Neural cell (in vitro differentiated cells): ENCODE measurements at regions not wholly inside any gene's neighbourhood (a gene's known extent, or its start where the extent isn't known, plus 50 kb on each side); places are given as distances from the start of the nearest gene placed in this dataset.

Experiments
- H2AFZ ChIP-seq: fragments of 200-600, 300-800 bp; sonication (generic), shearing (Covaris generic); 2 replicates; pipeline ENCODE4 v1.6.0; 2014; ENCODE audit warnings: low read depth, mild to moderate bottlenecking, antibody characterized with exemption, low read length, moderate library complexity
- H3F3A ChIP-seq: fragments of 200-600 bp; shearing (Covaris generic); 2 replicates; pipeline ENCODE4 v1.6.1; 2016; ENCODE audit warnings: mild to moderate bottlenecking, moderate library complexity, mixed read lengths, antibody characterized with exemption, low read length; ENCODE audit not compliant: insufficient read depth, poor library complexity, severe bottlenecking
- H3K27ac ChIP-seq: fragments of 200-600, 300-800 bp; sonication (generic), shearing (Covaris generic); 2 replicates; pipeline ENCODE4 v1.5.1; 2014; ENCODE audit warnings: mild to moderate bottlenecking, low read length, moderate library complexity
- H3K27me3 ChIP-seq: fragments of 300-800, 200-600 bp; sonication (generic), shearing (Covaris generic); 2 replicates; pipeline ENCODE4 v1.6.0; 2014; ENCODE audit warnings: mild to moderate bottlenecking, low read depth, low read length, moderate library complexity; ENCODE audit not compliant: insufficient read depth
- H3K36me3 ChIP-seq: fragments of 300-800, 200-600 bp; sonication (generic), shearing (Covaris generic); 2 replicates; pipeline ENCODE4 v1.5.1; 2014; ENCODE audit warnings: mild to moderate bottlenecking, antibody characterized with exemption, low read length, moderate library complexity; ENCODE audit not compliant: insufficient read depth
- H3K4me2 ChIP-seq: fragments of 300-800, 200-600 bp; sonication (generic), shearing (Covaris generic); 2 replicates; pipeline ENCODE4 v1.6.0; 2014; ENCODE audit warnings: mild to moderate bottlenecking, low read length
- H3K4me3 ChIP-seq: fragments of 300-800, 200-600 bp; sonication (generic), shearing (Covaris generic); 2 replicates; pipeline ENCODE4 v1.5.1; 2014; ENCODE audit warnings: mild to moderate bottlenecking, low read length, moderate library complexity
- H3K79me2 ChIP-seq: fragments of 200-600 bp; shearing (Covaris generic); replicated peaks from 2 replicates; pipeline ENCODE4 v1.6.0; 2014; ENCODE audit warnings: mild to moderate bottlenecking, low read length, moderate library complexity; ENCODE audit not compliant: insufficient read depth
- H3K9ac ChIP-seq: fragments of 300-800, 200-600 bp; sonication (generic), shearing (Covaris generic); 2 replicates; pipeline ENCODE4 v1.6.1; 2016; ENCODE audit warnings: mild to moderate bottlenecking, low read length, mixed read lengths
- H3K9me2 ChIP-seq: fragments of 200-600 bp; shearing (Covaris generic); 2 replicates; pipeline ENCODE4 v1.6.1; 2016; ENCODE audit warnings: mild to moderate bottlenecking, low read length, mixed read lengths; ENCODE audit not compliant: insufficient read depth
- H3K9me3 ChIP-seq: fragments of 200-600, 300-800 bp; sonication (generic), shearing (Covaris generic); 2 replicates; pipeline ENCODE4 v1.6.1; 2016; ENCODE audit warnings: mild to moderate bottlenecking, mixed run types, low read length, moderate library complexity, mixed read lengths
- H4K20me1 ChIP-seq: fragments of 200-600 bp; shearing (Covaris generic); 2 replicates; pipeline ENCODE4 v1.6.1; 2016; ENCODE audit warnings: mild to moderate bottlenecking, mixed run types; ENCODE audit not compliant: insufficient read depth
- CTCF ChIP-seq: fragments of 450-650 bp; IDR thresholded peaks from 2 replicates; pipeline ENCODE4 v1.5.1; 2014; ENCODE audit warnings: antibody characterized with exemption, mild to moderate bottlenecking, moderate library complexity; ENCODE audit not compliant: poor library complexity, severe bottlenecking
- EP300 ChIP-seq: fragments of 450-650 bp; conservative IDR thresholded peaks from 2 replicates; pipeline ENCODE4 v1.6.1; 2014; ENCODE audit warnings: antibody characterized with exemption, mild to moderate bottlenecking, moderate library complexity; ENCODE audit not compliant: poor library complexity, severe bottlenecking
- EZH2 ChIP-seq: fragments of 200-600, 300-800 bp; shearing (Covaris generic), sonication (generic); IDR thresholded peaks from 2 replicates; pipeline ENCODE4 v1.6.1; 2014; ENCODE audit warnings: antibody characterized with exemption, low read length, borderline replicate concordance, mild to moderate bottlenecking; ENCODE audit not compliant: insufficient read depth, poor library complexity, severe bottlenecking
- MXI1 ChIP-seq: fragments of 450-650 bp; conservative IDR thresholded peaks from 2 replicates; pipeline ENCODE4 v1.6.1; 2014; ENCODE audit warnings: antibody characterized with exemption, mild to moderate bottlenecking; ENCODE audit not compliant: poor library complexity, severe bottlenecking
- POLR2AphosphoS5 ChIP-seq: IDR thresholded peaks from 2 replicates; pipeline ENCODE4 v1.6.1; 2012
- RAD21 ChIP-seq: fragments of 450-650 bp; conservative IDR thresholded peaks from 2 replicates; pipeline ENCODE4 v1.6.1; 2014; ENCODE audit warnings: antibody characterized with exemption, mild to moderate bottlenecking, moderate library complexity
- SMC3 ChIP-seq: fragments of 450-650 bp; conservative IDR thresholded peaks from 2 replicates; pipeline ENCODE4 v1.6.1; 2014; ENCODE audit warnings: antibody characterized with exemption, mild to moderate bottlenecking, moderate library complexity; ENCODE audit not compliant: poor library complexity
- TAF1 ChIP-seq: IDR thresholded peaks from 2 replicates; pipeline ENCODE4 v1.6.1; 2012; ENCODE audit warnings: low read depth
- TF ChIP-seq, protein P1 (sequence below): IDR thresholded peaks from 2 replicates; pipeline ENCODE4 v1.6.1; 2012; ENCODE audit warnings: borderline replicate concordance

- H3K27me3 ChIP-seq, result no peaks in the 10 kb centered on the region
- no peak overlapping the region for H3K4me2 ChIP-seq
- no peaks in the 10 kb centered on the region for H3K9me2 ChIP-seq
- no peaks in the 10 kb centered on the region for H3F3A ChIP-seq
- no peak overlapping the region for H3K27ac ChIP-seq
- H3K9me3 ChIP-seq, result no peaks in the 10 kb centered on the region
- H3K79me2 ChIP-seq, result no peaks in the 10 kb centered on the region
- no peak overlapping the region for H2AFZ ChIP-seq
- no peak overlapping the region for H3K9ac ChIP-seq
- H3K36me3 ChIP-seq, result no peaks in the 10 kb centered on the region
- TF ChIP-seq EZH2, result no peak
- TF ChIP-seq, protein P1, sequence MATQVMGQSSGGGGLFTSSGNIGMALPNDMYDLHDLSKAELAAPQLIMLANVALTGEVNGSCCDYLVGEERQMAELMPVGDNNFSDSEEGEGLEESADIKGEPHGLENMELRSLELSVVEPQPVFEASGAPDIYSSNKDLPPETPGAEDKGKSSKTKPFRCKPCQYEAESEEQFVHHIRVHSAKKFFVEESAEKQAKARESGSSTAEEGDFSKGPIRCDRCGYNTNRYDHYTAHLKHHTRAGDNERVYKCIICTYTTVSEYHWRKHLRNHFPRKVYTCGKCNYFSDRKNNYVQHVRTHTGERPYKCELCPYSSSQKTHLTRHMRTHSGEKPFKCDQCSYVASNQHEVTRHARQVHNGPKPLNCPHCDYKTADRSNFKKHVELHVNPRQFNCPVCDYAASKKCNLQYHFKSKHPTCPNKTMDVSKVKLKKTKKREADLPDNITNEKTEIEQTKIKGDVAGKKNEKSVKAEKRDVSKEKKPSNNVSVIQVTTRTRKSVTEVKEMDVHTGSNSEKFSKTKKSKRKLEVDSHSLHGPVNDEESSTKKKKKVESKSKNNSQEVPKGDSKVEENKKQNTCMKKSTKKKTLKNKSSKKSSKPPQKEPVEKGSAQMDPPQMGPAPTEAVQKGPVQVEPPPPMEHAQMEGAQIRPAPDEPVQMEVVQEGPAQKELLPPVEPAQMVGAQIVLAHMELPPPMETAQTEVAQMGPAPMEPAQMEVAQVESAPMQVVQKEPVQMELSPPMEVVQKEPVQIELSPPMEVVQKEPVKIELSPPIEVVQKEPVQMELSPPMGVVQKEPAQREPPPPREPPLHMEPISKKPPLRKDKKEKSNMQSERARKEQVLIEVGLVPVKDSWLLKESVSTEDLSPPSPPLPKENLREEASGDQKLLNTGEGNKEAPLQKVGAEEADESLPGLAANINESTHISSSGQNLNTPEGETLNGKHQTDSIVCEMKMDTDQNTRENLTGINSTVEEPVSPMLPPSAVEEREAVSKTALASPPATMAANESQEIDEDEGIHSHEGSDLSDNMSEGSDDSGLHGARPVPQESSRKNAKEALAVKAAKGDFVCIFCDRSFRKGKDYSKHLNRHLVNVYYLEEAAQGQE, result no peak
- TF ChIP-seq RAD21, result no peak
- TF ChIP-seq MXI1, result no peak
- TF ChIP-seq TAF1, result no peak
- no peak for TF ChIP-seq CTCF
- TF ChIP-seq EP300, result no peak
- TF ChIP-seq POLR2AphosphoS5, result no peak
- no peak for TF ChIP-seq SMC3
- H4K20me1 ChIP-seq, result no peaks in the 10 kb centered on the region
- no peak overlapping the region for H3K4me3 ChIP-seq
Measured at GRCh38 chr4:137370206-137370633, 162.1 kb downstream of the PCDH18 start.

DNA sequence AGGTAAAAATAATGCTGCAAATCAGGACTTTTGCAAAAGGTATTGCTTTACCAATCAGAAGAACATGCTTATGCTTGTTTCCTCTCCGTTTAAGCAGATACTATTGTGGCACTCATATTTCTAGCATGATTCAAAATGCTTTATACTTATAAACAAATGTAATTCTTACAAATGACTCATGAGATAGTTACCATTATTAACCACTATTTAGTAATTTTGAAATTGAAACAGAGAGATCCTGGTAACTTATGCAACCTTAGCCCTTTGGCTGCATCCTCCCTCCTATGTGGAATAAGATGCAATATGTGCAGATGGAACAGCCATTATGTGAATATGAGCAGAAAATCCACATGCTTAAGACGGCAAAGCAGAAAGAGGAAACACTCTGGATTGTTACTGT, 164.7 kb downstream of the PCDH18 start:
- Histone ChIP-seq H3K27ac (no peak overlapping the region), H2AFZ (no peak overlapping the region), H3K36me3 (no peaks in the 10 kb centered on the region), H3K9ac (no peak overlapping the region), H3K9me2 (no peaks in the 10 kb centered on the region), H3K9me3 (no peaks in the 10 kb centered on the region), H3K27me3 (no peaks in the 10 kb centered on the region), H3F3A (no peaks in the 10 kb centered on the region), H3K4me2 (no peak overlapping the region), H3K79me2 (no peaks in the 10 kb centered on the region), H3K4me3 (no peak overlapping the region), H4K20me1 (no peaks in the 10 kb centered on the region)
- TF ChIP-seq EP300 (no peak), RAD21 (no peak), CTCF (no peak), TAF1 (no peak), MXI1 (no peak), POLR2AphosphoS5 (no peak), EZH2 (no peak), SMC3 (no peak)
- TF ChIP-seq, protein P1, result no peak
